ENCODE measurements at regions not wholly inside any gene's neighbourhood (a gene's known extent, or its start where the extent isn't known, plus 50 kb on each side); places are given as distances from the start of the nearest gene placed in this dataset.

DNA sequence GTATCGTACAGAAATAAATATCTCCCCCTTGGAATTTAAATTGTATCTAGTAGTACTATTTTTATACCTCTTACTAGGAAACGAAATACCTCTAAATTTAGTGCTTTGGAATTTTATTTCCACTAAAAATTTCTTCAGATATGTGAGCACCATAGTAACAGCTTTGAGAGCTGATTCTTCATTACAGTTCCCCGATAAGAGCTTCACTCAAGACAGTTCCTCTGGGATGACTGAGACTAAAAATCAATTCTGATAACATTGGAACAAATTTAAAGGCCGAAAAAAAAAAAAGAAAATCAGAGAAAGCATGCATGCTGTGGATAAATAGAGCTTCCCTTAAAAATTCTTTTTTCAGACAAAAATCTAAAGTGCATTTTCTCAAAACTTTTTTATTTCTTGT, 68.5 kb upstream of the MEF2C start:
- no peak for DNase-seq (ENCODE audit: low read depth, low spot score)
- H3K4me3 ChIP-seq (ENCODE audit: low read depth, low read length): no peak overlapping the region
- TF ChIP-seq, protein P1, sequence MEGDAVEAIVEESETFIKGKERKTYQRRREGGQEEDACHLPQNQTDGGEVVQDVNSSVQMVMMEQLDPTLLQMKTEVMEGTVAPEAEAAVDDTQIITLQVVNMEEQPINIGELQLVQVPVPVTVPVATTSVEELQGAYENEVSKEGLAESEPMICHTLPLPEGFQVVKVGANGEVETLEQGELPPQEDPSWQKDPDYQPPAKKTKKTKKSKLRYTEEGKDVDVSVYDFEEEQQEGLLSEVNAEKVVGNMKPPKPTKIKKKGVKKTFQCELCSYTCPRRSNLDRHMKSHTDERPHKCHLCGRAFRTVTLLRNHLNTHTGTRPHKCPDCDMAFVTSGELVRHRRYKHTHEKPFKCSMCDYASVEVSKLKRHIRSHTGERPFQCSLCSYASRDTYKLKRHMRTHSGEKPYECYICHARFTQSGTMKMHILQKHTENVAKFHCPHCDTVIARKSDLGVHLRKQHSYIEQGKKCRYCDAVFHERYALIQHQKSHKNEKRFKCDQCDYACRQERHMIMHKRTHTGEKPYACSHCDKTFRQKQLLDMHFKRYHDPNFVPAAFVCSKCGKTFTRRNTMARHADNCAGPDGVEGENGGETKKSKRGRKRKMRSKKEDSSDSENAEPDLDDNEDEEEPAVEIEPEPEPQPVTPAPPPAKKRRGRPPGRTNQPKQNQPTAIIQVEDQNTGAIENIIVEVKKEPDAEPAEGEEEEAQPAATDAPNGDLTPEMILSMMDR (IDR thresholded peaks at IDR 0.05; ENCODE audit: low read depth, low read length): no peak
- in situ Hi-C loops (cut with HindIII; ENCODE audit: low sequenced_read_pairs): no loop called here

DNA sequence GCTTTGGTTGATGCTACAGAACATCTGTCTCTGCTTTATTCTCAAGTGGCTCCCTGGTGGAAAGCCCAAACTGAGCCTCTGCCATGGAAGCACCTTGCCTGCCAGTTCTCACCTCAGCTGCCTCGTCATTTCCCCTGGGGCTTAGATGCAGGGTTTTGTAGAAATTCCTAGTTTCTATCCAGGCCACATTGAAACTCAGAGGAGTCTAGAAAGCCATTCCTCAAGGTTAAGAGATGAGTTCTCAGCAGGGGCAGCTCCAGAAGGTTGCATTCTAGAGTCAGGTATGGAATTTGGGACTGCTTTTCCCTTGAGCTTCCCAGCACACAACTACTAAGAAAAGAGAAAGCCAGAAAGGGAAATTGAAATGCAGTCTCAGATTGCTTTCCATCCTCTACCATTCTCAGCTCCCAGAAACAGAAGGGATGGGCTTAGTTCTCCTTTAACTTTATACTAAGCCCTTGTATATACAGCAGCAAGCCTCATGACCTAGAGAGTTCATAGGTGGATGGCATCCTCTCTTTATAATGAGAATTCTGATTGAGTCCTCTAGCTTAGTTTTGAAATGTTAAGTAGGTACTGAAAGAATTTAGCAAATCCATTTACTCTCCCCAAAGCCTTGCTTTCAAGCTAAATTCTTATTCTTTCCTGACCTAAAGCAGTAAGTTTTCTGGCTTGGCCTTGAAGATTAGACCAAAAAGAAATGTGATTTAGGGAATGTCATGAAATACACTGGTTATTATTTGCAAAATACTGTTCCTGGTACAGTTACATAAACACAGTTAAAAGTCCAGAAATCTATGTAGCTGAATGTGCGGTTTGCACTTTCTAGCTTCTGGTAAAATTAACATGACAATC, 66.0 kb upstream of the MEF2C start:
- in situ Hi-C loops (cut with HindIII; ENCODE audit: low sequenced_read_pairs): no loop called here
- TF ChIP-seq, protein P1 (IDR thresholded peaks at IDR 0.05; ENCODE audit: low read depth, low read length): no peak
- H3K4me3 ChIP-seq (ENCODE audit: low read depth, low read length): no peak overlapping the region
- DNase-seq (ENCODE audit: low read depth, low spot score): no peak

DNA sequence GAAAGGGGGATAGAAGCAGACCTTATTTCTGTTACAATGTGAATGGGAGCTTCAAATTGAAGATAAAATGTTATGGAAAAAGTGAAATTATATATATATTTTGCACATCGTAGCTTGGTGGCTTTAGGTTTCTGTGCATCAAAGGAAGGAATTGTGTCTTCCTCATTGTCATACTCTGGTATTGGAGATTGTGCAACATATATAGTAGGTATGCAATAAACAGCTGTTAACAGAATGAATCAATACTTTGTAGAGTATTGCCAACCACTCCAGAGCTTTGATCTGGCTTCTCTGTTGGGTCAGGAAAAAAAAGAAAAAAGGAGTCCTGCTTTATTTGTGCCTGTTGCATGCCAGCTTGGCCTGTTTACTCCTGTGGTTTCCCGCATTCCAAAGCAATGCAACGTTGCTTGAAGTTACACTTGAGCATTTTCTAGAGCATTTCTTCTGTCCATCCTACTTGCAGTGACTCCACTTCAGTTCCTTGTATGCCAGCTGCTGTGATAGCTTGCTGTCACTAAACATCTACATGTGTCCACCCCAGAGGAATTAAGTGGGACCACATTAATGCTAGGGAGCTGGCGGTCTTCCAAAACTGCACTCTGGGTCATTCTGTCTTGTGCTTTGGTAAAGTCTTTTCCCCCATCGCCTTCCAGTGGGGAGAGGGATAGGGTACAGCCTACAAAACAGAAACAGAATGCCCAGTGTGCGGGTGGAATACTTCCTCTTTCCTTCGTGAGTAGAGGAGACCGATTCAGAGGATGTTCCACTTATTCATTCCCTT, 62.0 kb upstream of the MEF2C start:
- no peak overlapping the region for H3K4me3 ChIP-seq (ENCODE audit: low read depth, low read length)
- in situ Hi-C loops (cut with HindIII; ENCODE audit: low sequenced_read_pairs): no loop called here
- TF ChIP-seq, protein P1 (IDR thresholded peaks at IDR 0.05; ENCODE audit: low read depth, low read length): no peak
- DNase-seq (ENCODE audit: low read depth, low spot score): peak; percentile 28

DNA sequence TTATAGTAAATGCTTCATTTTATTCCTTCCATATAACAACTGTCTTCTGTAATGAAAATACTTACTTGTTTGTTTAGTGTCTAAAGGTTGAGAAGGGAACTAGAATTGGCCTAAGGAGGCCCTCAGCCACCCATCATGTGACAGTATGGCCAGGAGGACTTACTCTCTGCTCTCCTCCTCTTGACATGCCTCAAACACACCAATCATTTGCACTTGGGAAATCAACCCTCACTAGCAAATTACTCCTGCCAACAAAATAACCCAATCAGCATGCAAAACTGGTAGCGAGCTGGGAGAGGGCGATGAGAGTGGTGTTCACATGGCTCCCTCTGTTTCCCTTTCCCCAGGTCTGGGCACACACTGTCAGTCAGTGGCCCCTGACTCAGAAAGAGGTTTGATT, 58.6 kb upstream of the MEF2C start:
- in situ Hi-C loops (cut with HindIII; ENCODE audit: low sequenced_read_pairs): no loop called here
- H3K4me3 ChIP-seq (ENCODE audit: low read depth, low read length): no peak overlapping the region
- no peak for DNase-seq (ENCODE audit: low read depth, low spot score)
- TF ChIP-seq, protein P1 (IDR thresholded peaks at IDR 0.05; ENCODE audit: low read depth, low read length): no peak

DNA sequence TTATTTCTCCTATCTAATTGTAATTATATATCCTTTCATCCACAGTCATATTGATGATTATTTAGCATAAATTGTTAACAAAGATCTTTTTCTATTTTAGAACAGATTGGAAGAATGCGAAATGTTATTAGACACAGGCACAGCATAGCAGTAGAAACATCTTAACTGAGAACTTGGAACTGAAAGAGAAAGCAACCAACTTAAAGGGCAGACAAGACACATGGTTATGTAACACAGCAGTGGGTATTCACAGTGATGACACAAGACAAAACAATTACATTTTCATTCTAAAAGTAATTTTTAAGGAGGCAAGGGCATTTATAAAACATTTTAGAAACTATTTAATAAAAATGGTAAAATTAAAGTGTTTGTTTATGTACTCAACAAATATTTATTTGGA, 57.7 kb upstream of the MEF2C start:
- no peak overlapping the region for H3K4me3 ChIP-seq (ENCODE audit: low read depth, low read length)
- DNase-seq (ENCODE audit: low read depth, low spot score): no peak
- in situ Hi-C loops (cut with HindIII; ENCODE audit: low sequenced_read_pairs): no loop called here
- TF ChIP-seq, protein P1 (IDR thresholded peaks at IDR 0.05; ENCODE audit: low read depth, low read length): no peak

DNA sequence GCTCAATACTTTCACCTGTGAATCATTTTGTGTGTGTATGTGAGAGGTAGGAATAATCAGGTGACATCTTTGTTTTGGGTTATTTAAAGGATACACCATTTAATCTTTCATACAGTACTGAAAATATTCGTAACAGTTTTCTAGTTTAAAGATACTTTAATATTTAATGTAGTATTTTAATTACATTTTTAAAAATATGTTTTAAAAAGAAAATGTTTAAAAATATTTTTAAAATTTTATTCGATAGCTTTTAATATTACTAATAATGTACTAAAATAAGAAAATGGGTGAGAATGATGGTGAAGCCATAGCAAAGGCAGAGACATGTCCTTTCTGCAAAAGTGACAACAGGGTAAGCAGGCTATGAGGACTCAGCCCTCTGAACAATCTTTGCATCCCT, 56.3 kb upstream of the MEF2C start:
- in situ Hi-C loops (cut with HindIII; ENCODE audit: low sequenced_read_pairs): no loop called here

More for the DNA sequence above, 56.3 kb upstream of the MEF2C start:
- TF ChIP-seq, protein P1 (IDR thresholded peaks at IDR 0.05; ENCODE audit: low read depth, low read length): no peak
- no peak overlapping the region for H3K4me3 ChIP-seq (ENCODE audit: low read depth, low read length)
- DNase-seq (ENCODE audit: low read depth, low spot score): no peak
